Neural progenitor cell (in vitro differentiated cells): ENCODE measurements at regions not wholly inside any gene's neighbourhood (a gene's known extent, or its start where the extent isn't known, plus 50 kb on each side); places are given as distances from the start of the nearest gene placed in this dataset.

Source experiments
- DNase-seq: peaks from one replicate; pipeline ENCODE4 v3.0.0-alpha.2; 2016; ENCODE audit warnings: low spot score
- H2AFZ ChIP-seq: fragments of 200-600 bp; sonication (generic); replicated peaks from 2 replicates; pipeline ENCODE4 v1.6.1; 2016; ENCODE audit warnings: antibody characterized with exemption
- H3F3A ChIP-seq: fragments of 200-600 bp; sonication (generic); 2 replicates; pipeline ENCODE4 v1.6.1; 2016; ENCODE audit warnings: antibody characterized with exemption, low read depth
- H3K27ac ChIP-seq: fragments of 200-600 bp; sonication (generic); 2 replicates; pipeline ENCODE4 v1.5.1; 2016; ENCODE audit warnings: mild to moderate bottlenecking
- H3K27me3 ChIP-seq: fragments of 200-600 bp; sonication (generic); 2 replicates; pipeline ENCODE4 v1.6.1; 2016; ENCODE audit warnings: mild to moderate bottlenecking, moderate library complexity
- H3K36me3 ChIP-seq: fragments of 200-600 bp; sonication (generic); 2 replicates; pipeline ENCODE4 v1.5.1; 2016
- H3K4me1 ChIP-seq: fragments of 200-600 bp; sonication (generic); 2 replicates; pipeline ENCODE4 v1.6.1; 2016; ENCODE audit warnings: mixed run types
- H3K4me2 ChIP-seq: fragments of 200-600 bp; sonication (generic); 2 replicates; pipeline ENCODE4 v1.6.1; 2016
- H3K4me3 ChIP-seq: fragments of 200-600 bp; sonication (generic); 2 replicates; pipeline ENCODE4 v1.5.1; 2016
- H3K79me2 ChIP-seq: fragments of 200-600 bp; sonication (generic); 2 replicates; pipeline ENCODE4 v1.6.1; 2016; ENCODE audit warnings: low read depth
- H3K9ac ChIP-seq: fragments of 200-600 bp; sonication (generic); 2 replicates; pipeline ENCODE4 v1.6.1; 2016
- H3K9me3 ChIP-seq: fragments of 200-600 bp; sonication (generic); 2 replicates; pipeline ENCODE4 v1.5.1; 2016; ENCODE audit warnings: low read depth
- H4K20me1 ChIP-seq: fragments of 200-600 bp; sonication (generic); 2 replicates; pipeline ENCODE4 v1.6.1; 2016; ENCODE audit warnings: low read depth
- H3K27ac Mint-ChIP-seq: 3 replicates; pipeline ENCODE4 v1.8.0; 2021; ENCODE audit warnings: mixed read lengths
- H3K27me3 Mint-ChIP-seq: 2 replicates; pipeline ENCODE4 v1.8.0; 2022; ENCODE audit warnings: low read depth, mild to moderate bottlenecking, inconsistent platforms, moderate library complexity, mixed read lengths; ENCODE audit not compliant: insufficient read depth
- H3K36me3 Mint-ChIP-seq: 3 replicates; pipeline ENCODE4 v1.8.0; 2021; ENCODE audit warnings: mixed read lengths
- H3K4me1 Mint-ChIP-seq: 3 replicates; pipeline ENCODE4 v1.8.0; 2021; ENCODE audit warnings: mixed read lengths
- H3K4me3 Mint-ChIP-seq: 3 replicates; pipeline ENCODE4 v1.8.0; 2021; ENCODE audit warnings: mild to moderate bottlenecking, moderate library complexity, mixed read lengths
- H3K9me3 Mint-ChIP-seq: 3 replicates; pipeline ENCODE4 v1.8.0; 2020; ENCODE audit warnings: mixed read lengths
- EZH2 ChIP-seq: fragments of 200-600 bp; sonication (generic); IDR thresholded peaks from 2 replicates; pipeline ENCODE4 v1.6.1; 2017; ENCODE audit warnings: antibody characterized with exemption, mild to moderate bottlenecking, moderate library complexity
- EZH2phosphoT487 ChIP-seq: fragments of 200-600 bp; sonication (generic); IDR thresholded peaks from 2 replicates; pipeline ENCODE4 v1.6.1; 2017; ENCODE audit warnings: antibody characterized with exemption
- TF ChIP-seq, protein P1 (sequence below): fragments of 200-600 bp; sonication (generic); IDR thresholded peaks from 2 replicates; pipeline ENCODE4 v1.5.1; 2017; ENCODE audit warnings: antibody characterized with exemption, mild to moderate bottlenecking

DNA sequence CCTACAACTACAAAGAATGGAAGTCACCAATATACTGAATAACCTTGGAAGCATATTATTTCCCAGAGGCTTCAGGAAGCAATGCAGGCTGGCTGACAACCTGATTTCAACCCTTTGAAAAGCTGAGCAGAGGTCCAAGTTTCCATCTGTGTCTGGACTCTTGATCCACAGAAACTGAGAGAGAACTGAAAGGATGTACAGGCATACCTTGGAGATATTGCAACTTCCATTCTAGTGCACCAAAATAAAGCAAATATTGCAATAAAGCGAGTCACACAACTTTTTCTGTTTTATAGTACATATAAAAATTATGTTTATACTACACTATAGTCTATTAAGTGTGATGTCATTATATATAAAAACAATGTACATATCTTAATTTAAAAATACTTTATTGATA lies 85.3 kb downstream of the TYW3 start:
- no peak overlapping the region for H3K4me3 ChIP-seq
- Mint-ChIP-seq H3K27ac (no peak overlapping the region), H3K4me3 (no peak overlapping the region), H3K27me3 (no peaks in the 10 kb centered on the region), H3K4me1 (no peaks in the 10 kb centered on the region), H3K36me3 (no peaks in the 10 kb centered on the region), H3K9me3 (no peaks in the 10 kb centered on the region)
- H3K9ac ChIP-seq = no peak overlapping the region
- H3K9me3 ChIP-seq = no peaks in the 10 kb centered on the region
- no peak for TF ChIP-seq EZH2
- TF ChIP-seq, protein P1, sequence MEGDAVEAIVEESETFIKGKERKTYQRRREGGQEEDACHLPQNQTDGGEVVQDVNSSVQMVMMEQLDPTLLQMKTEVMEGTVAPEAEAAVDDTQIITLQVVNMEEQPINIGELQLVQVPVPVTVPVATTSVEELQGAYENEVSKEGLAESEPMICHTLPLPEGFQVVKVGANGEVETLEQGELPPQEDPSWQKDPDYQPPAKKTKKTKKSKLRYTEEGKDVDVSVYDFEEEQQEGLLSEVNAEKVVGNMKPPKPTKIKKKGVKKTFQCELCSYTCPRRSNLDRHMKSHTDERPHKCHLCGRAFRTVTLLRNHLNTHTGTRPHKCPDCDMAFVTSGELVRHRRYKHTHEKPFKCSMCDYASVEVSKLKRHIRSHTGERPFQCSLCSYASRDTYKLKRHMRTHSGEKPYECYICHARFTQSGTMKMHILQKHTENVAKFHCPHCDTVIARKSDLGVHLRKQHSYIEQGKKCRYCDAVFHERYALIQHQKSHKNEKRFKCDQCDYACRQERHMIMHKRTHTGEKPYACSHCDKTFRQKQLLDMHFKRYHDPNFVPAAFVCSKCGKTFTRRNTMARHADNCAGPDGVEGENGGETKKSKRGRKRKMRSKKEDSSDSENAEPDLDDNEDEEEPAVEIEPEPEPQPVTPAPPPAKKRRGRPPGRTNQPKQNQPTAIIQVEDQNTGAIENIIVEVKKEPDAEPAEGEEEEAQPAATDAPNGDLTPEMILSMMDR = no peak
- no peak for TF ChIP-seq EZH2phosphoT487
- H3K27me3 ChIP-seq = no peaks in the 10 kb centered on the region
- no peak overlapping the region for H3K4me2 ChIP-seq
- no peaks in the 10 kb centered on the region for H3K79me2 ChIP-seq
- no peaks in the 10 kb centered on the region for H4K20me1 ChIP-seq
- H3K27ac ChIP-seq = no peak overlapping the region
- H3K4me1 ChIP-seq = no peaks in the 10 kb centered on the region
- peaks cover 4% of the 10 kb centered on the region for H3F3A ChIP-seq
- H3K36me3 ChIP-seq = no peaks in the 10 kb centered on the region
- no peak overlapping the region for H2AFZ ChIP-seq
- no peak for DNase-seq

DNA sequence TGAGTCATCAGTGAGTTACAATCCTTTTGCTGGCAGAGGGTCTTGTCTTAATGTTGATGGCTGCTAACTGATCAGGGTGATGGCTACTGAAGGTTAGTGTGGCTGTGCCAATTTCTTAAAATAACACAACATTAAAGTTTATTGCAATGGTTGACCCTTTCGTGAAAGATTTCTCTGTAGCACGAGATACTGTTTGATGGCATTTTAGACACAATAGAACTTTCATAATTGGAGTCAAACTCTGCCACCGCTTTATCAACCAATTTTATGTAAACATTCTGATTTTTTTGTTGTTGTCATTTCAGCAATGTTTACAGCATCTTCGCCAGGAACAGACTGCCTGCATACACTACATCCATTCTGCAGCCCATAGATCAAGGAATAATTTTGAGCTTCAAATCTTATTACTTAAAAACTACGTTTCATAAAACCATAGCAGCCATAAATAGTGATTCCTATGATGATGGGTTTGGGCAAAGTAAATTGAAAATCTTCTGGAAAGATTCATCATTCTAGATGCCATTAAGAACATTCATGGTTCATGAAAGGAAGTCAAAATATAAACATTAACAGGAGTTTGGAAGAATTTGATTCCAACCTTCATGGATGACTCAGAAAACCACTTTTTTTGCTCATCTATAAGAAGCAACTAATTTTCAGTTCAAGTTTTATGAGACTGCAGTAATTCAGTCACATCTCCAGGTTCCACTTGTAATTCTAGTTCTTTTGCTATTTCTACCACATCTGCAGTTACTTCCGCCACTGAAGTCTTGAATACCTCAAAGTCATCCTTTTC lies 85.9 kb downstream of the TYW3 start:
- no peaks in the 10 kb centered on the region for H3K9me3 Mint-ChIP-seq
- no peaks in the 10 kb centered on the region for H3K9me3 ChIP-seq
- H3K27ac Mint-ChIP-seq = no peak overlapping the region
- no peaks in the 10 kb centered on the region for H3K36me3 ChIP-seq
- H3F3A ChIP-seq = no peaks in the 10 kb centered on the region
- H3K9ac ChIP-seq = no peak overlapping the region
- H3K4me1 Mint-ChIP-seq = no peaks in the 10 kb centered on the region
- H3K4me3 ChIP-seq = no peak overlapping the region
- H3K27me3 Mint-ChIP-seq = no peaks in the 10 kb centered on the region
- no peak for DNase-seq
- H3K36me3 Mint-ChIP-seq = no peaks in the 10 kb centered on the region
- H3K4me1 ChIP-seq = no peaks in the 10 kb centered on the region
- H4K20me1 ChIP-seq = no peaks in the 10 kb centered on the region
- no peaks in the 10 kb centered on the region for H3K79me2 ChIP-seq
- no peaks in the 10 kb centered on the region for H3K27me3 ChIP-seq
- no peak overlapping the region for H3K4me3 Mint-ChIP-seq
- no peak overlapping the region for H2AFZ ChIP-seq
- no peak overlapping the region for H3K4me2 ChIP-seq
- TF ChIP-seq, protein P1 = no peak
- TF ChIP-seq EZH2phosphoT487 (no peak), EZH2 (no peak)
- no peak overlapping the region for H3K27ac ChIP-seq

DNA sequence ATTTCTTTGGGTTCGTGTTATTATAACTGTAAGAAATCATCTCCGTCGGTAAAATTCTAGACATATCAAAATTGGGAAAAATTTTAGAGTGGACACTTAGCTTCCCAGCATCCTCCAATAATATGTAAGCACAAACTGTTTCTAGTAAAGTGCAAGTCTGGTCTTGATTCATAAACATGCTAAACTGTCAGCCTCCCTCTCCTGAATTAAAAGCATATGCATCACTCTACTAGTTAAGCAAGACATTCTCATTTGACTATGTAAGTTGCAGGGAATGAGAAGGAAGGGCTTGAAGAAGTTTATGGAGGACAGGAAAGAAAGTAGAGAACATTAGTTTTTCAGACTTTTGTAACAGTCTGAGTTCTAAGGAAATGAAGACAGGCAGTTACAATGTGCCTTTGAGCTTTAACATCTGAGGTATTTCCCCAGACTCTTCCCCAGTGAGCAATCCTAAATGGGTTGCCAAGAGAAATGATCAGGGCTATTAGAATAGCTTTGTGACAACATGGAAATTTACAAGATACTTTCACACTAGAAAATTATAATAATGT lies 90.0 kb downstream of the TYW3 start:
- H3K36me3 ChIP-seq = no peaks in the 10 kb centered on the region
- H4K20me1 ChIP-seq = no peaks in the 10 kb centered on the region
- TF ChIP-seq EZH2phosphoT487 = no peak
- no peak for TF ChIP-seq EZH2
- TF ChIP-seq, protein P1 = no peak
- H3K27me3 ChIP-seq = no peaks in the 10 kb centered on the region
- no peak overlapping the region for H3K9ac ChIP-seq
- H3K4me1 ChIP-seq = no peaks in the 10 kb centered on the region
- Mint-ChIP-seq H3K4me1 (no peaks in the 10 kb centered on the region), H3K4me3 (no peak overlapping the region), H3K27me3 (no peaks in the 10 kb centered on the region), H3K9me3 (no peaks in the 10 kb centered on the region), H3K27ac (no peak overlapping the region), H3K36me3 (no peaks in the 10 kb centered on the region)
- no peak overlapping the region for H3K27ac ChIP-seq
- H3K4me3 ChIP-seq = no peak overlapping the region
- no peak for DNase-seq
- no peak overlapping the region for H2AFZ ChIP-seq
- no peaks in the 10 kb centered on the region for H3K79me2 ChIP-seq
- no peaks in the 10 kb centered on the region for H3F3A ChIP-seq
- H3K4me2 ChIP-seq = no peak overlapping the region
- no peaks in the 10 kb centered on the region for H3K9me3 ChIP-seq
